ENCODE measurements at regions not wholly inside any gene's neighbourhood (a gene's known extent, or its start where the extent isn't known, plus 50 kb on each side); places are given as distances from the start of the nearest gene placed in this dataset.

DNA sequence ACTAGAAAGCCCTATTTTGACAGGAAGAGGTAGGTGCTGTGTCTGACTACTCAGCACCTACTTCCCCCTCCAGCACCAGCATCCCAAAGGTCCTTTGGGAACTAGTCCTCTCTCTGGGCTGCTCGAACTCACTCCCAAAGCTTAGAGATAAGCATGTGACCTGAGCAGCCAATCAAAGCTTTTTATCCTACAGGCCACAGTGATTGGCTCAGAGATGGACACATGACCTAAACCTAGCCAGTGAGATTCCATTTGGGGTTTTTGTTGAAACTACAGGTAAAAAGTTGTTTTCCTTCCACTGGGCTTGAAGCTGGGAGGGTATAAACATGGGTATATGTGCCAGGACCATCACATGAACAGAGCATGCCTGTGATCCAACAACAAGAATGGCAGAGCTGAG lies 186.5 kb upstream of the PPP2R3A start:
- WGBS, 2 donors = 62 to 66% methylated on average over 1 of the region's 1 CpG

DNA sequence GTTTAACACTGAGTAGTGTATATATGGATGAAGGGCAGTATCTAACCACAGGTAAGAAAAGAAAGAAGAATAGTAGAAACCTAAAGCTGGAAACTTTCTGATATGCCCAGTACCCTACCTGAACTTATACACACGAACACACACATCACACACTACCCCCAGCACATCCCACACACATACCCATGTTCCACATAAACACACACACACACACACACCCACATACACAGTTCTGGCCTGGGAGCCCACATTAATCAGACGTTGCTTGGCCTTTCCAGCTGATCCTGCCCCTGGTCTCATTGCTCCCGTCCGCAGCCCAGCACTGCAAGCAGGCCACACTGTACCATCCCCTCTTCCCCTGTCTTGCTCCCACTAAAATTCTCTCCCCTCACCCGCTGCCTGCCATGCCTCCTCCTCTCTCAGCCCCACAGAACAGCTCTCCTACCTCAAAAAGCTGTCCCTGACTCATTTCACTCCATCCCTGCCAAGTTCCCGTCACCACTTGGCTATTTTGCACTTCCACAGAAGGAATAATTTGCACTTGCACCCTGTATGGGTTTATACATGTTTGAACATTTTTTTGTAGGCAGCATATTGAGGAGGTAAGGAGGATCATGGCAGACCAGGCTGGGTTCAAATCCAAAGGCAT lies 185.8 kb upstream of the PPP2R3A start:
- Histone ChIP-seq H3K4me1 (ENCODE audit: control insufficient read depth in 2 of 2, insufficient read depth in 2 of 2, low read length in 1 of 2) (no peaks in the 10 kb centered on the region), H3K27me3 (ENCODE audit: control insufficient read depth in 1 of 2, insufficient read depth in 2 of 2, low read length in 2 of 2) (no peaks in the 10 kb centered on the region), H3K9me3 (ENCODE audit: control insufficient read depth in 2 of 2, insufficient read depth in 1 of 2, low read depth in 1 of 2, low read length in 1 of 2) (no peaks in the 10 kb centered on the region), H3K27ac (ENCODE audit: low read depth in 2 of 2, low read length in 1 of 2) (no peak overlapping the region), H3K36me3 (ENCODE audit: control insufficient read depth in 2 of 2, insufficient read depth in 2 of 2, low read length in 1 of 2) (no peaks in the 10 kb centered on the region), H3K4me3 (ENCODE audit: low read depth in 1 of 2, low read length in 2 of 2) (no peak overlapping the region)
- 53 to 55% methylated on average over 6 of the region's 6 CpGs for WGBS, 2 donors

More for the DNA sequence above, 186.5 kb upstream of the PPP2R3A start:
- no peaks in the 10 kb centered on the region for H3K4me1 ChIP-seq (ENCODE audit: control insufficient read depth in 2 of 2, insufficient read depth in 2 of 2, low read length in 1 of 2)
- H3K9me3 ChIP-seq (ENCODE audit: control insufficient read depth in 2 of 2, insufficient read depth in 1 of 2, low read depth in 1 of 2, low read length in 1 of 2) = no peaks in the 10 kb centered on the region
- no peak overlapping the region for H3K27ac ChIP-seq (ENCODE audit: low read depth in 2 of 2, low read length in 1 of 2)
- H3K27me3 ChIP-seq (ENCODE audit: control insufficient read depth in 1 of 2, insufficient read depth in 2 of 2, low read length in 2 of 2) = no peaks in the 10 kb centered on the region
- H3K4me3 ChIP-seq (ENCODE audit: low read depth in 1 of 2, low read length in 2 of 2) = no peak overlapping the region
- no peaks in the 10 kb centered on the region for H3K36me3 ChIP-seq (ENCODE audit: control insufficient read depth in 2 of 2, insufficient read depth in 2 of 2, low read length in 1 of 2)

DNA sequence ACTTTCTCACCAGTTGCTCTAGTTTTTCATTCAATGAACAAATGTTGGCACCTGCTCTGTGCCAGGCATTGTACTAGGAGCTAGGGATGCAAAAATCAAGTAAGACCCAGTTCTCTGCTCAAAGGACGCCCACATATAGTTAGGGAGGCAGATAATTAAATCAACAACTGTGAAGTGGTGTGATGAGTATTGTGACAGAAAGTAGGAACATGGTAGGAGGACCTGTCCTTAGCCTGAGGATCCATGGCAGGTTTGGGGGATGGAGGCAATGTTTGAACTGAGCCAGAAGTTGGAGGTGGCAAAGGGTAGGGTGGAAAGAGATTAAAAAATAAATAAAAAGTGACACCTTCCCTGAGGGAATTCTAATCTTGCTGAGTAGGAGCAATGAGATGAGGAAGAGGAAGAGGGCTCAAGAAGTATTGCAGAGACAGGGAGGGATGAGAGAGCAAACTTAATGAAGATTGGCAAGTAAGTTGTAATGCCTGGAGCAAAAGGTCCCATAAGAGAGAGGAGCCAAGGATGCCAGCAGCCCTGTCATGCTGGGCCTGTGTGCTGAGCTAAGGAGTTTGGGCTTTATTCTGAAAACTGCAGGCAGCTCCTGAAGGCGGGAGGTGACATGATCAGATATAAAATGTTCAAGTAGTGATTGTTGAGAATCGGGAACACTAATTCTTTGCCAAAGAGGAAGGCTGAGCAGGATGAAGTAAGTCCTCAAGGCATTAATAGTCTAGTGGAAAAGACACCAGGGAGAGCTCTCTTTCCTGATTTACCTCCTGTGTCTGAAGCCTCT lies 184.3 kb upstream of the PPP2R3A start:
- H3K4me1 ChIP-seq (ENCODE audit: control insufficient read depth in 2 of 2, insufficient read depth in 2 of 2, low read length in 1 of 2) = no peaks in the 10 kb centered on the region
- no peaks in the 10 kb centered on the region for H3K27me3 ChIP-seq (ENCODE audit: control insufficient read depth in 1 of 2, insufficient read depth in 2 of 2, low read length in 2 of 2)
- no peak overlapping the region for H3K27ac ChIP-seq (ENCODE audit: low read depth in 2 of 2, low read length in 1 of 2)
- 61 to 67% methylated on average over 3 of the region's 3 CpGs for WGBS, 2 donors
- no peak overlapping the region for H3K4me3 ChIP-seq (ENCODE audit: low read depth in 1 of 2, low read length in 2 of 2)
- H3K36me3 ChIP-seq (ENCODE audit: control insufficient read depth in 2 of 2, insufficient read depth in 2 of 2, low read length in 1 of 2) = no peaks in the 10 kb centered on the region
- H3K9me3 ChIP-seq (ENCODE audit: control insufficient read depth in 2 of 2, insufficient read depth in 1 of 2, low read depth in 1 of 2, low read length in 1 of 2) = no peaks in the 10 kb centered on the region

DNA sequence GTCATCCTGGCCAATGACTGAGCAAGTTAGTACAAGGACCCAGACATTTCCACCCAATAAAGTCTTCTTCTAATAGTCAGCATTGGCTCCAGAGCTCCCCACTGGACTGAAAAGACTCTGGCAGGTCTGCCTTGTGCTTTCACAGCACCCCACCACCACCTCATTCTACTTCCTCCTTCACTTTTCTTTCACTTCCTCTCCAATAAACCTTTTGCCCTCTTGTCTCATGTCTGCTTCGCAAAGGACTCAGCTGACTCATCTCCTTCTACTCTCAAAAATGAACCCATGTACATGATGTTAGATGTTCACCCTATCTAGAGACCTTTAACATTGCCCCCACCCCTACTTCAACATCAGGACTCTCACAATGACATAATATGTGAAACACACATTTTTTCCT lies 181.0 kb upstream of the PPP2R3A start:
- Histone ChIP-seq H3K4me3 (ENCODE audit: low read depth in 1 of 2, low read length in 2 of 2) (no peak overlapping the region), H3K27ac (ENCODE audit: low read depth in 2 of 2, low read length in 1 of 2) (no peak overlapping the region), H3K27me3 (ENCODE audit: control insufficient read depth in 1 of 2, insufficient read depth in 2 of 2, low read length in 2 of 2) (no peaks in the 10 kb centered on the region), H3K9me3 (ENCODE audit: control insufficient read depth in 2 of 2, insufficient read depth in 1 of 2, low read depth in 1 of 2, low read length in 1 of 2) (peaks cover 0 to 3% of the 10 kb centered on the region in 2 donors), H3K4me1 (ENCODE audit: control insufficient read depth in 2 of 2, insufficient read depth in 2 of 2, low read length in 1 of 2) (no peaks in the 10 kb centered on the region), H3K36me3 (ENCODE audit: control insufficient read depth in 2 of 2, insufficient read depth in 2 of 2, low read length in 1 of 2) (no peaks in the 10 kb centered on the region)
- 68 to 74% methylated on average over 1 of the region's 1 CpG for WGBS, 2 donors

DNA sequence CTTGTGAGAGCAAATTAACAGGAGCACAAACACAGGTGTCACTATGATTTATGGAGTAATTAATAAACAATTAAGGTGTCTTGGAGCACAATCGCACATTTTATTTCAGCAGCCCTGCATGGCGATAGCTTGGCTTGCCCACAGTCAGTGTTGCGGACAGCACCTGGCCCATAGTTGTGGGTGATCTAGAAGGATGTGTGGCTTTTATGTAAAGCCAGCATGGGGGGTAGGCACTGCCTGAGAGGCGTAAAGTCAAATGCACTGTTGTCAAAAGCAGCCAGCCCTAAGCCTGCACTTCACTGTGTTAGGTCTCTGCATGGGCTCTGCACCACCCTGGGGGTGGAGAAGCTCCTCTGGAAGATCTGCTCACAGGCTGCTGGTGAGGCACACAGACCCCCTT lies 177.4 kb upstream of the PPP2R3A start:
- 65 to 71% methylated on average over 4 of the region's 4 CpGs for WGBS, 2 donors
- Histone ChIP-seq H3K27ac (ENCODE audit: low read depth in 2 of 2, low read length in 1 of 2) (no peak overlapping the region), H3K4me3 (ENCODE audit: low read depth in 1 of 2, low read length in 2 of 2) (no peak overlapping the region), H3K36me3 (ENCODE audit: control insufficient read depth in 2 of 2, insufficient read depth in 2 of 2, low read length in 1 of 2) (no peaks in the 10 kb centered on the region), H3K27me3 (ENCODE audit: control insufficient read depth in 1 of 2, insufficient read depth in 2 of 2, low read length in 2 of 2) (no peaks in the 10 kb centered on the region), H3K9me3 (ENCODE audit: control insufficient read depth in 2 of 2, insufficient read depth in 1 of 2, low read depth in 1 of 2, low read length in 1 of 2) (peaks cover 0 to 3% of the 10 kb centered on the region in 2 donors), H3K4me1 (ENCODE audit: control insufficient read depth in 2 of 2, insufficient read depth in 2 of 2, low read length in 1 of 2) (no peaks in the 10 kb centered on the region)

DNA sequence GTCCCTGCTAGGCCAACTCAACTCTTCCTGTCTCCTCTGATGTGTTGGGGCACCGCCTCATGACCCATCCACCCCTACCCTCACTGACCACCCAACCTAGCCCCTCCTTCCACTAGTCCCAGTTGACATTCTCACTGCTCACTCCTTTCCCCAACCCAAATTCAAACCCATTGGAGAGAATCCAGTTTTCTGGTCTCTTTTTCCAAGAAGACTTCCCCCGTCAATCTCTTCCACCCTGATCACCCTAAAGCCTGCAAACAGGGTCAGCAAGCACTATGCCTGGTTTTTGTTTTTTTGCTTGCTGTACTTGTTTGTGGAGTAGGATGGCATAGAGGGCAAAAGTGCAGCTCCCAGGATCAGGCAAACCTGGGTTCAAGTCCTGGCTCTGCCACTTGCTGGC lies 176.6 kb upstream of the PPP2R3A start:
- H3K27me3 ChIP-seq (ENCODE audit: control insufficient read depth in 1 of 2, insufficient read depth in 2 of 2, low read length in 2 of 2) = no peaks in the 10 kb centered on the region
- H3K4me1 ChIP-seq (ENCODE audit: control insufficient read depth in 2 of 2, insufficient read depth in 2 of 2, low read length in 1 of 2) = no peaks in the 10 kb centered on the region
- H3K9me3 ChIP-seq (ENCODE audit: control insufficient read depth in 2 of 2, insufficient read depth in 1 of 2, low read depth in 1 of 2, low read length in 1 of 2) = peaks cover 0 to 3% of the 10 kb centered on the region in 2 donors
- H3K27ac ChIP-seq (ENCODE audit: low read depth in 2 of 2, low read length in 1 of 2) = no peak overlapping the region
- H3K4me3 ChIP-seq (ENCODE audit: low read depth in 1 of 2, low read length in 2 of 2) = no peak overlapping the region
- WGBS, 2 donors = 93 to 98% methylated on average over 2 of the region's 2 CpGs
- H3K36me3 ChIP-seq (ENCODE audit: control insufficient read depth in 2 of 2, insufficient read depth in 2 of 2, low read length in 1 of 2) = no peaks in the 10 kb centered on the region

DNA sequence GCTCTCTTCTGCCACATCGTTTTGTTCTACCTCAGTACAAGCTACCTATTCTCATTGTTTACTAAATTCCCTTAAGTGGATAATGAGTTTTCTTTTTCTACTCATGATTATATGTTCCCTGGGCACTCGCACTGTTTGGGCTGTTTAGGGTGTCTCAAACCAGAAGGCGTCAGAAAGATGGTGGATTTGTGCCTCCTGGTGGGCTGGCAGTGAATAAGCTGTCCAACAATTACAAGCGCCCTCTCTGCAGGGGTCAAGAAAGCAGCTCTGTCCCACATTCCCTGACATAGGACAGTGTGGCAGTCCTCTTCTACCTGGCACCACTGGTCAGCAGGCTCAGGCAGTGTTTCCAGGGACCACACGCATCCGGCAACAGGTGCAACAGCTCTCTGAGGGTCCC lies 173.4 kb upstream of the PPP2R3A start:
- Histone ChIP-seq H3K27ac (ENCODE audit: low read depth in 2 of 2, low read length in 1 of 2) (no peak overlapping the region), H3K9me3 (ENCODE audit: control insufficient read depth in 2 of 2, insufficient read depth in 1 of 2, low read depth in 1 of 2, low read length in 1 of 2) (peaks cover 0 to 3% of the 10 kb centered on the region in 2 donors)
- WGBS, 2 donors = 70 to 74% methylated on average over 6 of the region's 6 CpGs

DNA sequence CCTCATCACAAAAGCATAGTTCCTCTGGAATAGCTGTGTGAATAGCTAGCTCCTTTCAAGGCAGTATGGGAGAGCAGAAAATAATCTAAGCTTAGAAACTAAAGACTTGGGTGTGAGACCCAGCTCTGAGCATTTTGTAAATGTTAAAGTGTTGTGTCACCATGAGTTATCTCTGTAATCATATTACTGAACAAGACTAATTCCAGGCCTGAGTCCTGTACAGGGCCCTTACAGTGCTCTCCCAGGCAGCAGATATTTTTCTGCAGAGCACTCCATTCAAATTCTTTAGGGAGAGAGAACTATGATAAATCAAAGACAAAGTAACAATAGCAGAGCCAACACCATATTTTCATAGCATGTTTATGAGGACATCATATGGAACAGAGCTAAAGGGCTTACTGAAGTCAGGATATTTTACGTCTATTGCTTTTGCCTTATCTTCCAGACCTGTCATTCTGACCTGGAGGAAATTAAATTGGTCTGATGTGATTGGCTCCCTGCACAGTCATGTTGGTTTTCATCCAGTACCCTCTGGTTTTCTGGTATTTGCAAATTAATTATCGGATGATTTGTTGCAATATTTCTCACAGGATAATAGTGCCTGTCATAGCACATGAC lies 172.6 kb upstream of the PPP2R3A start:
- Histone ChIP-seq H3K36me3 (ENCODE audit: control insufficient read depth in 2 of 2, insufficient read depth in 2 of 2, low read length in 1 of 2) (no peaks in the 10 kb centered on the region), H3K27ac (ENCODE audit: low read depth in 2 of 2, low read length in 1 of 2) (no peak overlapping the region), H3K27me3 (ENCODE audit: control insufficient read depth in 1 of 2, insufficient read depth in 2 of 2, low read length in 2 of 2) (no peaks in the 10 kb centered on the region), H3K4me1 (ENCODE audit: control insufficient read depth in 2 of 2, insufficient read depth in 2 of 2, low read length in 1 of 2) (no peaks in the 10 kb centered on the region), H3K4me3 (ENCODE audit: low read depth in 1 of 2, low read length in 2 of 2) (no peak overlapping the region), H3K9me3 (ENCODE audit: control insufficient read depth in 2 of 2, insufficient read depth in 1 of 2, low read depth in 1 of 2, low read length in 1 of 2) (peaks cover 0 to 3% of the 10 kb centered on the region in 2 donors)
- WGBS, 2 donors = 61 to 64% methylated on average over 2 of the region's 2 CpGs

More for the DNA sequence above, 173.4 kb upstream of the PPP2R3A start:
- H3K27me3 ChIP-seq (ENCODE audit: control insufficient read depth in 1 of 2, insufficient read depth in 2 of 2, low read length in 2 of 2) = no peaks in the 10 kb centered on the region
- no peaks in the 10 kb centered on the region for H3K36me3 ChIP-seq (ENCODE audit: control insufficient read depth in 2 of 2, insufficient read depth in 2 of 2, low read length in 1 of 2)
- H3K4me1 ChIP-seq (ENCODE audit: control insufficient read depth in 2 of 2, insufficient read depth in 2 of 2, low read length in 1 of 2) = no peaks in the 10 kb centered on the region
- no peak overlapping the region for H3K4me3 ChIP-seq (ENCODE audit: low read depth in 1 of 2, low read length in 2 of 2)

DNA sequence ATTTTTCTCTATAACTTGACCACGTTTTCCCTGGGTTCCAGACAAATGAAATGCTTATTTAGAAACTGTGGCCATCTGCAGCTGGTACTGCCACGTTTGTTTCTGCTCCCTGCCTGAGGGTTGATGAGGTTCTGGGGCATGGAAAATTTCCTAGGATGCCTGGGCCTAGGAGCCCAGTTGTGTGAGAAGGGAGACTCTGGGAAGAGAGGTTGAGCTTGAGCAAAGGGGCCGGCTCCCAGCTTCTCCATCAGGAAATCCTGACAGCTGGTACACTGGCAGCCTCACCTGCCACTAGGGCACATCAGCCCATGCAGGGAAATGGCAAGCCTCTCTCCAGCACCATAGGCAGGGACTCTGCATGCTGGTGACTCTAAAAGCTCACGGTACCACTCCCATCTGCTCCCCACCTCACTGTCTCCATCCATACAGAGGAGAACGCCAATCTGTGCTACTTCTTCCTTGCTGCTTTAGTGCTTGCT lies 165.4 kb upstream of the PPP2R3A start:
- no peaks in the 10 kb centered on the region for H3K36me3 ChIP-seq (ENCODE audit: control insufficient read depth in 2 of 2, insufficient read depth in 2 of 2, low read length in 1 of 2)
- no peaks in the 10 kb centered on the region for H3K27me3 ChIP-seq (ENCODE audit: control insufficient read depth in 1 of 2, insufficient read depth in 2 of 2, low read length in 2 of 2)
- peaks cover 0 to 3% of the 10 kb centered on the region in 2 donors for H3K9me3 ChIP-seq (ENCODE audit: control insufficient read depth in 2 of 2, insufficient read depth in 1 of 2, low read depth in 1 of 2, low read length in 1 of 2)
- H3K4me1 ChIP-seq (ENCODE audit: control insufficient read depth in 2 of 2, insufficient read depth in 2 of 2, low read length in 1 of 2) = no peaks in the 10 kb centered on the region
- WGBS, 2 donors = 65 to 71% methylated on average over 5 of the region's 5 CpGs
- H3K4me3 ChIP-seq (ENCODE audit: low read depth in 1 of 2, low read length in 2 of 2) = no peak overlapping the region
- no peak overlapping the region for H3K27ac ChIP-seq (ENCODE audit: low read depth in 2 of 2, low read length in 1 of 2)

Data from esophagus (tissue), 2 donors.